ENCODE measurements at regions not wholly inside any gene's neighbourhood (a gene's known extent, or its start where the extent isn't known, plus 50 kb on each side); places are given as distances from the start of the nearest gene placed in this dataset.

DNA sequence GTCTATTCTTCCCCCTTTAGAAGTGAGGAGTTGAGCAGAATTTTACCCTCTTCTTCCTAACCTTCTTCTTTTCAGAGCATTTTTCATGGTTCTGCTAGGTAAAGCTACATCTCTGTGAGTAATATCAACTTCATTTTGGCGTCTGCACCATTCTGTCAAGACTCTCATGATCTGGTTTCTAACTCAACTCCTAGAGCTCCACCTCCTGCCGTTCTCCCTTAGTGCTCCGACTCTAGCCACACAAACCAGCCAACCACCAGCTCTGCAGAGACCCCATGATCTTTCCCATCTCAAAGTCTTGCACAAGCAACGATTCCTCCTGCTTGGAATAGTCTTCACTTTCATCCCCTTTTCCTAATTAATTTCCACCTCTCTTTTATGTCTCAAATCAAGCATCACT, 193.9 kb upstream of the TMC3 start:
- no peak overlapping the region for H3K27ac Mint-ChIP-seq
- ChIA-PET CTCF (no interaction called here), POLR2A (no interaction called here)
- H3K9me3 Mint-ChIP-seq (ENCODE audit: insufficient read depth) = no peaks in the 10 kb centered on the region
- no peak overlapping the region for H3K4me3 Mint-ChIP-seq
- no peaks in the 10 kb centered on the region for H3K4me1 Mint-ChIP-seq (ENCODE audit: low read depth)
- no peak for ATAC-seq
- DNase-seq = no peak
- H3K27me3 Mint-ChIP-seq (ENCODE audit: low read depth) = peaks cover 4% of the 10 kb centered on the region
- no peaks in the 10 kb centered on the region for H3K36me3 Mint-ChIP-seq (ENCODE audit: low read depth)

DNA sequence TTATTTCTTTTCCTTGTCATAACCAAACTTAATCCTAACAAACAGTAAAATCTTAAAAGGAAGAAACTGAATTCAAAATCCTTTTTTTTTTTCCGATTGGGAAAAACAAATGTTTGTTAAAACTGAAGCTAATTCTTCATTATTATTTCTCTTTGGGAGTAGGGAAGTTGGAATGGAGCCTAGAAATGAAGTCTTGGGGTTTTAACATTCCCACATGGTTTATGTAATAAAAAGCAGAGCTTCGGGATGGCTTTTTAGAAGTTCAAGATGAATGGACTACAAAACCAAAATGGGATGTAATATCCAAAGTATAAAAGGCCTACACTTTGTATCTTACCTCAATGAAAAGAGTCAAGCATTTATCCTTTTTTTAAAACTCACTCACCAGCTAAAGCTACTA, 189.0 kb upstream of the TMC3 start:
- DNase-seq (no peak), ATAC-seq (no peak)
- Mint-ChIP-seq H3K4me1 (ENCODE audit: low read depth) (no peaks in the 10 kb centered on the region), H3K27ac (no peak overlapping the region), H3K36me3 (ENCODE audit: low read depth) (no peaks in the 10 kb centered on the region), H3K4me3 (no peak overlapping the region), H3K9me3 (ENCODE audit: insufficient read depth) (no peaks in the 10 kb centered on the region), H3K27me3 (ENCODE audit: low read depth) (peaks cover 2% of the 10 kb centered on the region)
- ChIA-PET CTCF (no interaction called here), POLR2A (no interaction called here)

DNA sequence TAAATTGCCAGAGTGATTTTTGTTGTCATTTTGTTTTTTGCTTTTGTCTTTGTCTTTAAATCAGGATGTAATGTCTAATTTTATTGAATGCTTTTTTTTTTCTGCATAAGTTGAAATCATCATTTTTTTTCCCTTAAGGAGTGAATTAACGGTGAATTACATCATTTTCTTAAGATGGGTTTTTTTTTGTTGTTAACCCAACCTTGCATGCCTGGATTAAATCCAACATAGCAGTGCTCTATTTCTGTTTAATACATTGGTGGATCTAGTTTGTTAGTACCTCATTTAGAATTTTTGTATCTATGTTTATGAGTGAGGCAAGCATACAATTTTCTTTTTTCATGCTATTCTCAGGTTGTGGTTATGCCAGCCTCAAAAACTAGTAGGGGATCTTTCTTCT, 186.4 kb upstream of the TMC3 start:
- ATAC-seq = no peak
- Mint-ChIP-seq H3K4me3 (no peak overlapping the region), H3K9me3 (ENCODE audit: insufficient read depth) (no peaks in the 10 kb centered on the region), H3K27ac (no peak overlapping the region), H3K36me3 (ENCODE audit: low read depth) (no peaks in the 10 kb centered on the region), H3K27me3 (ENCODE audit: low read depth) (peaks cover 3% of the 10 kb centered on the region), H3K4me1 (ENCODE audit: low read depth) (no peaks in the 10 kb centered on the region)
- DNase-seq = no peak
- ChIA-PET CTCF (no interaction called here), POLR2A (no interaction called here)

GRCh38 chr15:81558056-81558455, 184.0 kb upstream of the TMC3 start:
- Mint-ChIP-seq H3K27me3 (ENCODE audit: low read depth) (peaks cover 6% of the 10 kb centered on the region), H3K27ac (no peak overlapping the region), H3K36me3 (ENCODE audit: low read depth) (no peaks in the 10 kb centered on the region), H3K4me3 (no peak overlapping the region), H3K4me1 (ENCODE audit: low read depth) (no peaks in the 10 kb centered on the region), H3K9me3 (ENCODE audit: insufficient read depth) (no peaks in the 10 kb centered on the region)
- CTCF ChIA-PET = interaction anchor here (1.1 kb wide), 1 partner anchor 292 kb away, joined by 3 read pairs; no protein-coding TSS in a partner anchor
- no peak for DNase-seq
- POLR2A ChIA-PET = no interaction called here
- no peak for ATAC-seq

DNA sequence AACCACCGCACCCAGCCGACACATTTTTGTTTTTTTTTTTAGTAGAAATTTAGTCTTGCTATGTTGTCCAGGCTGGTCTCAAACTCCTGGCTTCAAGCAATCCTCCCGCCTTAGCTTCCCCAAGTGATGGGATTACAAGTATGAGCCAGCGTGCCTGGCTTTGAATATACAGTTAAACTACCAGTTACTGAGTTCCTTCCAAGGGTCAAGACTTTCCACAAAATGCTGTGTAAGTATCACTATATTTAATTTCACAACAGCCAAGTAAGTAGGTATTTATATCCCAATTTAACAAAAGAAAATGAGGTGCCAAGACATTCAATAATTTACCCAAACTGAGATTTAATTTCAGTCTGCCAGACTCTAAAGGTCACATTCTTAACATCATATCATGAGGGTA, 181.3 kb upstream of the TMC3 start:
- CTCF ChIA-PET = no interaction called here
- POLR2A ChIA-PET = no interaction called here
- H3K4me1 Mint-ChIP-seq (ENCODE audit: low read depth) = no peaks in the 10 kb centered on the region
- H3K27me3 Mint-ChIP-seq (ENCODE audit: low read depth) = peaks cover 6% of the 10 kb centered on the region
- ATAC-seq (no peak), DNase-seq (no peak)
- H3K4me3 Mint-ChIP-seq = no peak overlapping the region
- no peaks in the 10 kb centered on the region for H3K9me3 Mint-ChIP-seq (ENCODE audit: insufficient read depth)
- H3K36me3 Mint-ChIP-seq (ENCODE audit: low read depth) = no peaks in the 10 kb centered on the region
- no peak overlapping the region for H3K27ac Mint-ChIP-seq

GRCh38 chr15:81548365-81549130, 174.5 kb upstream of the TMC3 start:
- ATAC-seq (no peak), DNase-seq (no peak)
- Mint-ChIP-seq H3K4me3 (no peak overlapping the region), H3K27me3 (ENCODE audit: low read depth) (peaks cover 3% of the 10 kb centered on the region), H3K27ac (no peak overlapping the region), H3K9me3 (ENCODE audit: insufficient read depth) (no peaks in the 10 kb centered on the region), H3K4me1 (ENCODE audit: low read depth) (no peaks in the 10 kb centered on the region), H3K36me3 (ENCODE audit: low read depth) (no peaks in the 10 kb centered on the region)
- POLR2A ChIA-PET = no interaction called here
- CTCF ChIA-PET = no interaction called here

DNA sequence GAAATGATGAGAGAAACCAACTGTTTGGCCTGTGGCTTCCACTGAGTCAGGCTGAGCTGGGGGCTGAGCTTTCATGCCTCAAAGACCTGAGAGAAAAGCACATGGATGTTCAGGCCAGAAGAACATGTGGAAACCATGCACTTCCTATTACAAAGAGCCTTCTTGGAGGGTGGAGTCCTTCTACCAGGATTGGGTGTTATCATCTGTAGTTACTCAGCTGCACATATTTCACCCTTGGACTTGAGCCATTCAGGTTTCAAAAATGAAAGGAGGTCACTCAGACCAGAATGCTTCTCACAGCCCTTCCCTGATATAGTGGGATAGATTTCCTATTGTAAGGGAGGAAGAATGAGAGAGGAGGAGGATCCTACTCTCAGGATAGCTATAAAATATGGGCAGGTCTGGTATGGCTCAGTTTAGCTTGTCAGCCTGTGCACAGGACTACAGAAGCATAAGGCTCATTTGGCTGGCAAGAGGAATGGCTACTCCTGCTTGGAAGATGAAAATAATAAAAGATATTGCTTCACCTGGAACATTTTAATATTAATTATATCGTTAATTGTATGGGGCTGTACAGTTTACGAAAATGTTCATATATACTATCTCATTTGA, 173.6 kb upstream of the TMC3 start:
- Mint-ChIP-seq H3K27me3 (ENCODE audit: low read depth) (no peaks in the 10 kb centered on the region), H3K4me3 (no peak overlapping the region), H3K9me3 (ENCODE audit: insufficient read depth) (no peaks in the 10 kb centered on the region), H3K27ac (no peak overlapping the region), H3K4me1 (ENCODE audit: low read depth) (no peaks in the 10 kb centered on the region), H3K36me3 (ENCODE audit: low read depth) (no peaks in the 10 kb centered on the region)
- ChIA-PET POLR2A (no interaction called here), CTCF (no interaction called here)
- DNase-seq = no peak
- ATAC-seq = no peak

- Mint-ChIP-seq H3K27ac (no peak overlapping the region), H3K36me3 (ENCODE audit: low read depth) (no peaks in the 10 kb centered on the region), H3K9me3 (ENCODE audit: insufficient read depth) (no peaks in the 10 kb centered on the region), H3K27me3 (ENCODE audit: low read depth) (peaks cover 3% of the 10 kb centered on the region), H3K4me3 (no peak overlapping the region), H3K4me1 (ENCODE audit: low read depth) (no peaks in the 10 kb centered on the region)
- ChIA-PET POLR2A (no interaction called here), CTCF (no interaction called here)
- no peak for ATAC-seq
- DNase-seq = no peak
Measured at GRCh38 chr15:81544385-81544784, 170.4 kb upstream of the TMC3 start.

- Mint-ChIP-seq H3K4me3 (no peak overlapping the region), H3K27ac (no peak overlapping the region), H3K9me3 (ENCODE audit: insufficient read depth) (no peaks in the 10 kb centered on the region), H3K4me1 (ENCODE audit: low read depth) (no peaks in the 10 kb centered on the region), H3K36me3 (ENCODE audit: low read depth) (no peaks in the 10 kb centered on the region), H3K27me3 (ENCODE audit: low read depth) (peaks cover 11% of the 10 kb centered on the region)
- CTCF ChIA-PET = no interaction called here
- POLR2A ChIA-PET = no interaction called here
- no peak for DNase-seq
- ATAC-seq = no peak
Measured at GRCh38 chr15:81540909-81541308, 166.9 kb upstream of the TMC3 start.

DNA sequence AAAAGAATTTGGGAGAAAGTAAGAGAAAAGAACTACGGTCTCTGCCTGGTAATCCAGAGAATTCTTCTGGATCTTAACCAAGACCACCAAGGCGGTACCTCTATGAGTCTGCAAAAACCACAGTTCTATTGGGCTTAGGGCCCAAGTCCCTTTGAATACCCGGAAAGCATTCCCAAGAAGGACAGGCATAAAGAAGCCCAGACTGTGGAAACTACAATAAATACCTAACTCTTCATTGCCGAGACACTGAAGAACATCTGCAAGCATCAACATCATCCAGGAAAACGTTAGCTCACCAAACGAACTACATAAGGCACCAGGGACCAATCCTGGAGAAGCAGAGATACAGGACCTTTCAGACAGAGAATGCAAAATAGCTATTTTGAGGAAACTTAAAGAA, 162.3 kb upstream of the TMC3 start:
- no peak overlapping the region for H3K4me3 Mint-ChIP-seq
- H3K36me3 Mint-ChIP-seq (ENCODE audit: low read depth) = no peaks in the 10 kb centered on the region
- no peaks in the 10 kb centered on the region for H3K9me3 Mint-ChIP-seq (ENCODE audit: insufficient read depth)
- peaks cover 12% of the 10 kb centered on the region for H3K27me3 Mint-ChIP-seq (ENCODE audit: low read depth)
- DNase-seq = no peak
- ChIA-PET CTCF (no interaction called here), POLR2A (no interaction called here)
- H3K4me1 Mint-ChIP-seq (ENCODE audit: low read depth) = no peaks in the 10 kb centered on the region
- no peak for ATAC-seq
- no peak overlapping the region for H3K27ac Mint-ChIP-seq

DNA sequence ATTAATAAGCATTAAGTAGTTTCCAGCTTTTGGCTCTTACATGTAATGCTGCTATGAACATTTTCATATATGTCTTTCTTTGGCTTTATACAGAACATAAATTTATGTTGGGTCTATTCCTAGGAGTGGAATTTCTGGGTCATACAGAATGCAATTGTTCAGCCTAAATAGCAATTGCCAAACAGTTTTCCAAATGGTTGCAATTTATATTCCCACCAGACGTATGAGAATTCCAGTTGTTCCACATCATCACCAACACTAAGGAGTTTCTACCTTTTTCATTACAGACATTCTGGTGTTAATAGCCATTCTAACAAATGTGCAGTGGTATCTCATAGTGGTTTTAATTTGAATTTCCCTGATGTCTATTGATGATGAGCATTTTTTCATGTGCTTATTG, 160.1 kb upstream of the TMC3 start:
- no peaks in the 10 kb centered on the region for H3K4me1 Mint-ChIP-seq (ENCODE audit: low read depth)
- H3K27me3 Mint-ChIP-seq (ENCODE audit: low read depth) = peaks cover 9% of the 10 kb centered on the region
- no peaks in the 10 kb centered on the region for H3K36me3 Mint-ChIP-seq (ENCODE audit: low read depth)
- ChIA-PET CTCF (no interaction called here), POLR2A (no interaction called here)
- no peak overlapping the region for H3K4me3 Mint-ChIP-seq
- H3K27ac Mint-ChIP-seq = no peak overlapping the region
- H3K9me3 Mint-ChIP-seq (ENCODE audit: insufficient read depth) = no peaks in the 10 kb centered on the region
- ATAC-seq (no peak), DNase-seq (no peak)

GRCh38 chr15:81532001-81532400, 158.0 kb upstream of the TMC3 start:
- Mint-ChIP-seq H3K4me1 (ENCODE audit: low read depth) (no peaks in the 10 kb centered on the region), H3K4me3 (no peak overlapping the region), H3K9me3 (ENCODE audit: insufficient read depth) (no peaks in the 10 kb centered on the region), H3K36me3 (ENCODE audit: low read depth) (no peaks in the 10 kb centered on the region), H3K27ac (no peak overlapping the region), H3K27me3 (ENCODE audit: low read depth) (peaks cover 4% of the 10 kb centered on the region)
- POLR2A ChIA-PET = no interaction called here
- DNase-seq (no peak), ATAC-seq (no peak)
- CTCF ChIA-PET = interaction anchor here (0.8 kb wide), 1 partner anchor 10 kb away, joined by 4 read pairs; no protein-coding TSS in a partner anchor

GRCh38 chr15:81531109-81531592, 157.1 kb upstream of the TMC3 start:
- CTCF ChIA-PET = no interaction called here
- H3K4me3 Mint-ChIP-seq = no peak overlapping the region
- POLR2A ChIA-PET = no interaction called here
- H3K9me3 Mint-ChIP-seq (ENCODE audit: insufficient read depth) = no peaks in the 10 kb centered on the region
- H3K4me1 Mint-ChIP-seq (ENCODE audit: low read depth) = no peaks in the 10 kb centered on the region
- no peak for DNase-seq
- peaks cover 4% of the 10 kb centered on the region for H3K27me3 Mint-ChIP-seq (ENCODE audit: low read depth)
- ATAC-seq = no peak
- H3K36me3 Mint-ChIP-seq (ENCODE audit: low read depth) = no peaks in the 10 kb centered on the region
- H3K27ac Mint-ChIP-seq = no peak overlapping the region

All from activated CD8-positive, alpha-beta T cell treated with anti-CD3 and anti-CD28 coated beads, Interleukin-2, amount 10 ng/mL, durations not matched to agents 7 days and 5 days (primary cell).